A549 (cell line): ENCODE measurements at regions not wholly inside any gene's neighbourhood (a gene's known extent, or its start where the extent isn't known, plus 50 kb on each side); places are given as distances from the start of the nearest gene placed in this dataset.

Experiments
- CTCF ChIP-seq: fragments of >200 bp; sonication (Bioruptor Twin); formaldehyde crosslinking; IDR thresholded peaks from 3 replicates; pipeline ENCODE4 v1.5.1; 2016
- FOSB ChIP-seq: fragments of 250-450 bp; sonication (Bioruptor Pico); IDR thresholded peaks from 2 replicates; pipeline ENCODE4 v1.5.0; 2020; ENCODE audit warnings: mild to moderate bottlenecking, moderate library complexity
- FOSL2 ChIP-seq, 2 experiments: fragments of 450-650 bp in 1 of 2; fragments of >200 bp in 1 of 2; sonication (Bioruptor Twin) in 1 of 2; formaldehyde crosslinking; IDR thresholded peaks; 2 replicates each; pipeline versions ENCODE4 v1.5.0 to v1.6.1; 2016 to 2020; ENCODE audit warnings: mild to moderate bottlenecking in 1 of 2, moderate library complexity in 1 of 2
- RAD21 ChIP-seq, 2 experiments: fragments of >200 bp in 1 of 2; sonication (Bioruptor Twin) in 1 of 2; formaldehyde crosslinking in 1 of 2; IDR thresholded peaks in 1 of 2; conservative IDR thresholded peaks in 1 of 2; 2 replicates in 1 of 2; 3 replicates in 1 of 2; pipeline ENCODE4 v1.6.1; 2012 to 2018; ENCODE audit warnings: inconsistent platforms in 1 of 2
- TF ChIP-seq, protein P1 (sequence below): IDR thresholded peaks from 2 replicates; pipeline ENCODE4 v1.6.1; 2012
- TF ChIP-seq, protein P2 (sequence below): fragments of 150-350 bp; IDR thresholded peaks from 2 replicates; pipeline ENCODE4 v1.6.1; 2014; ENCODE audit warnings: low read depth, mild to moderate bottlenecking, low read length

- TF ChIP-seq CTCF (no peak), FOSL2 (IDR thresholded peaks at IDR 0.05) (no peak), FOSL2 (CRISPR knock-in tag; IDR thresholded peaks at IDR 0.05) (no peak), FOSB (CRISPR knock-in tag) (no peak), RAD21 (conservative IDR thresholded peaks at IDR 0.05 in 1 of 2, IDR thresholded peaks at IDR 0.05 in 1 of 2) (no peak)
- TF ChIP-seq, protein P1, sequence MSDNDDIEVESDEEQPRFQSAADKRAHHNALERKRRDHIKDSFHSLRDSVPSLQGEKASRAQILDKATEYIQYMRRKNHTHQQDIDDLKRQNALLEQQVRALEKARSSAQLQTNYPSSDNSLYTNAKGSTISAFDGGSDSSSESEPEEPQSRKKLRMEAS, result no peak
- TF ChIP-seq, protein P2, sequence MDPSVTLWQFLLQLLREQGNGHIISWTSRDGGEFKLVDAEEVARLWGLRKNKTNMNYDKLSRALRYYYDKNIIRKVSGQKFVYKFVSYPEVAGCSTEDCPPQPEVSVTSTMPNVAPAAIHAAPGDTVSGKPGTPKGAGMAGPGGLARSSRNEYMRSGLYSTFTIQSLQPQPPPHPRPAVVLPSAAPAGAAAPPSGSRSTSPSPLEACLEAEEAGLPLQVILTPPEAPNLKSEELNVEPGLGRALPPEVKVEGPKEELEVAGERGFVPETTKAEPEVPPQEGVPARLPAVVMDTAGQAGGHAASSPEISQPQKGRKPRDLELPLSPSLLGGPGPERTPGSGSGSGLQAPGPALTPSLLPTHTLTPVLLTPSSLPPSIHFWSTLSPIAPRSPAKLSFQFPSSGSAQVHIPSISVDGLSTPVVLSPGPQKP, result no peak
Measured at GRCh38 chr20:19966840-19967239, 50.3 kb upstream of the NAA20 start.
